ENCODE measurements at regions not wholly inside any gene's neighbourhood (a gene's known extent, or its start where the extent isn't known, plus 50 kb on each side); places are given as distances from the start of the nearest gene placed in this dataset.

GRCh38 chr9:86500667-86501435, 146.6 kb upstream of the TUT7 start:
- no peak for TF ChIP-seq CTCF (IDR thresholded peaks at IDR 0.05; ENCODE audit: low read depth, low read length, missing control alignments)
- H3K4me3 ChIP-seq (ENCODE audit: low read depth, low read length) = no peak overlapping the region
- no peak for DNase-seq (ENCODE audit: low read depth)

- TF ChIP-seq CTCF (IDR thresholded peaks at IDR 0.05; ENCODE audit: low read depth, low read length, missing control alignments) = no peak
- H3K4me3 ChIP-seq (ENCODE audit: low read depth, low read length) = no peak overlapping the region
- no peak for DNase-seq (ENCODE audit: low read depth)
Observed at GRCh38 chr9:86500031-86500430, 145.8 kb upstream of the TUT7 start.

GRCh38 chr9:86494644-86495111, 140.5 kb upstream of the TUT7 start:
- H3K4me3 ChIP-seq (ENCODE audit: low read depth, low read length) = no peak overlapping the region
- DNase-seq (ENCODE audit: low read depth) = no peak
- no peak for TF ChIP-seq CTCF (IDR thresholded peaks at IDR 0.05; ENCODE audit: low read depth, low read length, missing control alignments)

- DNase-seq (ENCODE audit: low read depth) = no peak
- TF ChIP-seq CTCF (IDR thresholded peaks at IDR 0.05; ENCODE audit: low read depth, low read length, missing control alignments) = no peak
- H3K4me3 ChIP-seq (ENCODE audit: low read depth, low read length) = no peak overlapping the region
Observed at GRCh38 chr9:86491468-86492266, 137.5 kb upstream of the TUT7 start.

GRCh38 chr9:86488794-86489193, 134.6 kb upstream of the TUT7 start:
- no peak for TF ChIP-seq CTCF (IDR thresholded peaks at IDR 0.05; ENCODE audit: low read depth, low read length, missing control alignments)
- no peak for DNase-seq (ENCODE audit: low read depth)
- H3K4me3 ChIP-seq (ENCODE audit: low read depth, low read length) = no peak overlapping the region

- DNase-seq (ENCODE audit: low read depth) = no peak
- H3K4me3 ChIP-seq (ENCODE audit: low read depth, low read length) = no peak overlapping the region
- no peak for TF ChIP-seq CTCF (IDR thresholded peaks at IDR 0.05; ENCODE audit: low read depth, low read length, missing control alignments)
Observed at GRCh38 chr9:86488345-86488744, 134.1 kb upstream of the TUT7 start.
